ENCODE measurements at regions not wholly inside any gene's neighbourhood (a gene's known extent, or its start where the extent isn't known, plus 50 kb on each side); places are given as distances from the start of the nearest gene placed in this dataset.
"Not testable (repeated sequence)": the region's sequence is repeated elsewhere in the genome, so short reads cannot be mapped to it uniquely, and the experiment has no call there.

- Mint-ChIP-seq H3K27me3 (no peaks in the 10 kb centered on the region), H3K36me3 (no peaks in the 10 kb centered on the region), H3K9me3 (no peaks in the 10 kb centered on the region), H3K4me3 (no peak overlapping the region), H3K4me1 (peaks cover 8% of the 10 kb centered on the region), H3K27ac (no peak overlapping the region)
- no peak for ATAC-seq
Measured at GRCh38 chr1:91129458-91129857, 107.6 kb upstream of the ZNF644 start.

GRCh38 chr1:91129017-91129416, 107.2 kb upstream of the ZNF644 start:
- ATAC-seq, result no peak
- H3K4me3 Mint-ChIP-seq, result no peak overlapping the region
- no peaks in the 10 kb centered on the region for H3K27me3 Mint-ChIP-seq

GRCh38 chr1:91124989-91125417, 103.2 kb upstream of the ZNF644 start:
- Mint-ChIP-seq H3K4me3 (no peak overlapping the region), H3K27ac (peak overlapping the region; percentile 25), H3K36me3 (no peaks in the 10 kb centered on the region), H3K27me3 (no peaks in the 10 kb centered on the region), H3K9me3 (no peaks in the 10 kb centered on the region), H3K4me1 (peaks cover 22% of the 10 kb centered on the region)
- peak; percentile 49 for ATAC-seq

More at GRCh38 chr1:91129017-91129416, 107.2 kb upstream of the ZNF644 start:
- Mint-ChIP-seq H3K36me3 (no peaks in the 10 kb centered on the region), H3K4me1 (peaks cover 12% of the 10 kb centered on the region), H3K27ac (no peak overlapping the region), H3K9me3 (no peaks in the 10 kb centered on the region)

GRCh38 chr1:91124290-91124985, 102.6 kb upstream of the ZNF644 start:
- ATAC-seq, result peak; percentile 57
- no peaks in the 10 kb centered on the region for H3K27me3 Mint-ChIP-seq
- H3K27ac Mint-ChIP-seq, result peak overlapping the region; percentile 25
- no peaks in the 10 kb centered on the region for H3K36me3 Mint-ChIP-seq
- no peak overlapping the region for H3K4me3 Mint-ChIP-seq
- H3K9me3 Mint-ChIP-seq, result no peaks in the 10 kb centered on the region
- peaks cover 22% of the 10 kb centered on the region for H3K4me1 Mint-ChIP-seq

DNA sequence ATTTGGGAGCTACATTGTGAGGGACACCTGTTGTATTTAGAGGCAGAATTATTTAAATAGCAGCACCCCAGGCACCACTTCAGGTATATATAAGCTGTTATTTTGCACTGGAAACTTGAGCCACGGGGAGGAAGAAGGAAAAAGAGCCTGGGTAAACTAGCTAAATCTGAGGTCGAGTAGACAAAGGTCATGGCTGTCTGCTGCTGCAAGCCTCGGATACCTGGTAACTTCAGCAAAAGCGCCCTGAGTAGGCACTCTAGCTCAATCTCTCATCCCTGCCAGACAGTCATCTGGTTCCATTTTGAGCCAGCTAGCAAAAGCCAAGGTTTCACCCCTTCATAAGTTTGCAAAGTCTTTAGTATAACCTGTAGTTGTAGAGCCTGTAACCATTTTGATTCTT, 101.9 kb upstream of the ZNF644 start:
- Mint-ChIP-seq H3K9me3 (no peaks in the 10 kb centered on the region), H3K4me1 (peaks cover 22% of the 10 kb centered on the region), H3K36me3 (no peaks in the 10 kb centered on the region), H3K27me3 (no peaks in the 10 kb centered on the region), H3K27ac (no peak overlapping the region), H3K4me3 (no peak overlapping the region)
- ATAC-seq, result no peak

DNA sequence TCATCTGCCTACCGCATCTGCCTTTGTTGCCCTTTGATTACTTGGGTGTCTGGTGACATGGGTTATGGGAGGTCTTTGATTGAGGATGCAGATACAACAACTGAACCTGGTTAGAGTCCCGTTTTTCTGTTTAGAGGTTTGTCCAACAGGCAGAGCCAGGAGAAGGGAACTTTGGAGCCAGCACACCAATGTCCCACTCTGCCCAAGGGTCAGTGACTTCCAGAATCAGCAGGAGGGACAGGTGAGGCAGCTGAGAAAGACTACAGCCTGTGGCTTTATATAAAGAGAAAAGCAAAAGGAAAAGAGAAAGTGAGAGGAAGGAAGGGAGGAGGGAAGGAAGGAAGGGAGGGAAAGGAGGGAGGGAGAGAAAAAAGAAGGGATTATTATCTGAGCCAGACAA, 101.5 kb upstream of the ZNF644 start:
- Mint-ChIP-seq H3K27ac (no peak overlapping the region), H3K27me3 (no peaks in the 10 kb centered on the region), H3K36me3 (no peaks in the 10 kb centered on the region), H3K4me1 (peaks cover 22% of the 10 kb centered on the region), H3K9me3 (no peaks in the 10 kb centered on the region), H3K4me3 (no peak overlapping the region)
- no peak for ATAC-seq

GRCh38 chr1:91122106-91122717, 100.4 kb upstream of the ZNF644 start:
- Mint-ChIP-seq H3K4me3 (no peak overlapping the region), H3K9me3 (no peaks in the 10 kb centered on the region), H3K4me1 (peaks cover 22% of the 10 kb centered on the region), H3K27ac (no peak overlapping the region), H3K27me3 (no peaks in the 10 kb centered on the region), H3K36me3 (no peaks in the 10 kb centered on the region)
- no peak for ATAC-seq

GRCh38 chr1:91121366-91121765, 99.5 kb upstream of the ZNF644 start:
- Mint-ChIP-seq H3K4me3 (no peak overlapping the region), H3K27ac (no peak overlapping the region)

GRCh38 chr1:91120936-91121335, 99.1 kb upstream of the ZNF644 start:
- H3K27me3 Mint-ChIP-seq, result no peaks in the 10 kb centered on the region
- no peak overlapping the region for H3K27ac Mint-ChIP-seq
- no peak overlapping the region for H3K4me3 Mint-ChIP-seq
- ATAC-seq, result no peak
- no peaks in the 10 kb centered on the region for H3K36me3 Mint-ChIP-seq
- H3K4me1 Mint-ChIP-seq, result peaks cover 22% of the 10 kb centered on the region
- no peaks in the 10 kb centered on the region for H3K9me3 Mint-ChIP-seq

More at GRCh38 chr1:91121366-91121765, 99.5 kb upstream of the ZNF644 start:
- Mint-ChIP-seq H3K27me3 (no peaks in the 10 kb centered on the region), H3K4me1 (peaks cover 22% of the 10 kb centered on the region), H3K9me3 (no peaks in the 10 kb centered on the region), H3K36me3 (no peaks in the 10 kb centered on the region)
- no peak for ATAC-seq

DNA sequence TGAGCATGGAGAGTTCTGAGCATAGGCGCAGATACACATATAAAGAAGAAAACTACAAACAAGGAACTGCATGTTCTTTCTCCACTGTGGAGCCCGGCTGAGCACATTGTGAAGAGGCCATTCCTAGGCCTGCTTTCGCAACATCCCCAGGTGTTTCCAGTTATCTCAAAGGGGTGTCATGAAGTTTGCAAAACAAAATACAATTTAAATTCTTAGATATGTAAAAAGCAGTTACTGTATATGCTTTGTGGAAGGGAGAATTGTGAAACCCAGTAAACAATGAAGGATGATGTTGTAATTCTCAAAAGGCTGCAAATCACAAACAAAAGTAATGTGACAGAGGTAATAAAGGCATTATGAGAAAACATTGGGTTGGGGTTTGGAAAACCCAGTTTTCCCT, 98.6 kb upstream of the ZNF644 start:
- Mint-ChIP-seq H3K4me3 (no peak overlapping the region), H3K27ac (no peak overlapping the region), H3K27me3 (no peaks in the 10 kb centered on the region), H3K4me1 (peaks cover 22% of the 10 kb centered on the region), H3K36me3 (no peaks in the 10 kb centered on the region), H3K9me3 (no peaks in the 10 kb centered on the region)
- no peak for ATAC-seq

DNA sequence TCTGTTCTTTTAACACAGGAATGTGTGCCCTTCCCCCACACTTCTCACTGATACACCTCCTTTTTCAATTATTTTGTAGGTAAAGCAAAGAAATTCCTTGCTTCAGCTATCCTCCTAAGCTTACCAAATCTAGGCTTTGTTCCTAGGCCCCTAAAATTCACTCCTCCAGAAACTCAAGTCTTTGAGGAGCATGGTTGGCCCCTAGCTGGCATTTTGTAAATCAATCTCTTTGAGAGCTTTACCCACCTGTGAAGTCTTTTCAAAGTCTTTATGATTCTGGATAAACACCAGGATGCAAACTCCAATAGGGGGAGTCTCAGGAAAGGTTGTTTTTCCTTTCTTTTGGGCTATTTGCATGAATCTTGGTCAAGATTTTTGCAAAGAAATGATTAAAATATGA, 82.9 kb upstream of the ZNF644 start:
- peaks cover 5% of the 10 kb centered on the region for H3K4me1 Mint-ChIP-seq
- H3K36me3 Mint-ChIP-seq, result no peaks in the 10 kb centered on the region
- H3K9me3 Mint-ChIP-seq, result no peaks in the 10 kb centered on the region
- H3K27me3 Mint-ChIP-seq, result peaks cover under 1% of the 10 kb centered on the region
- no peak for ATAC-seq
- H3K4me3 Mint-ChIP-seq, result no peak overlapping the region
- H3K27ac Mint-ChIP-seq, result no peak overlapping the region

GRCh38 chr1:91101328-91101727, 79.5 kb upstream of the ZNF644 start:
- no peaks in the 10 kb centered on the region for H3K9me3 Mint-ChIP-seq

GRCh38 chr1:91099746-91100621, 78.1 kb upstream of the ZNF644 start:
- Mint-ChIP-seq H3K27me3 (peaks cover 29% of the 10 kb centered on the region), H3K4me3 (no peak overlapping the region), H3K36me3 (no peaks in the 10 kb centered on the region), H3K9me3 (no peaks in the 10 kb centered on the region), H3K4me1 (peaks cover 5% of the 10 kb centered on the region), H3K27ac (no peak overlapping the region)
- no peak for ATAC-seq

More at GRCh38 chr1:91101328-91101727, 79.5 kb upstream of the ZNF644 start:
- no peak overlapping the region for H3K4me3 Mint-ChIP-seq
- H3K27me3 Mint-ChIP-seq, result peaks cover 21% of the 10 kb centered on the region
- peaks cover 5% of the 10 kb centered on the region for H3K4me1 Mint-ChIP-seq
- ATAC-seq, result no peak
- H3K27ac Mint-ChIP-seq, result no peak overlapping the region
- H3K36me3 Mint-ChIP-seq, result no peaks in the 10 kb centered on the region

DNA sequence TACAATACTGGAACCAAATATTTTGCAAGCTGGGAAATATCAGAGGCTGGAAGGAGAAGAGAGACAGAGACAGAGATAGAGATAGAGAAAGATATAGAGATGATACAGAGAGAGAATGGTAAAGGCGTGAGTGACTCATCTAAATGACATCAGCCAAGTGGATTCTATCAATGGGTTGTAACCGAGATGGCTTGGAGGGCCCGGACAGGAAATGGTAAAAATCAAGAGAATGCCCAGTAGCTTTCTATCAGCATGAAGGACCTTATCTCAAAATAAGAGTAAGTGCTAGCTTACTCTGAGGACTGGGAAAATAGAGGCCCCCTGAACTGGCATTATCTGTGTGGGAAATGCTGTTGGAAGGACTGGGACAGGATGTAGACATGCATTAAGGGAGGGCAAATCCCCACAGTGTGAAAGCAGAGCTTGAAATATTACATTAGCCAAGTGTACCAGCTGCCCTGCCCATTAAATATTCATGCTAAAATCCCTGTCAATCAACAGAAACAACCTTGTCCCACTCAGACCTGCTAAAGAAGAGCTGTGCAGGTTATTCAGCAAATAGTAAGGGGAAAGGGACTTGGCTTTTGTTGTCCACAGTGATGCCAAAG, 76.6 kb upstream of the ZNF644 start:
- Mint-ChIP-seq H3K4me1 (peaks cover 5% of the 10 kb centered on the region), H3K27ac (no peak overlapping the region), H3K4me3 (no peak overlapping the region), H3K9me3 (no peaks in the 10 kb centered on the region), H3K36me3 (no peaks in the 10 kb centered on the region), H3K27me3 (peaks cover 31% of the 10 kb centered on the region)
- no peak for ATAC-seq

- not testable (repeated sequence) for ATAC-seq, H3K36me3 Mint-ChIP-seq, H3K9me3 Mint-ChIP-seq, H3K4me3 Mint-ChIP-seq, H3K4me1 Mint-ChIP-seq, H3K27ac Mint-ChIP-seq
- H3K27me3 Mint-ChIP-seq, result peaks cover 31% of the 10 kb centered on the region
Measured at GRCh38 chr1:91095321-91095720, 73.5 kb upstream of the ZNF644 start.
